ENCODE measurements at regions not wholly inside any gene's neighbourhood (a gene's known extent, or its start where the extent isn't known, plus 50 kb on each side); places are given as distances from the start of the nearest gene placed in this dataset.
"Not testable (repeated sequence)": the region's sequence is repeated elsewhere in the genome, so short reads cannot be mapped to it uniquely, and the experiment has no call there.

DNA sequence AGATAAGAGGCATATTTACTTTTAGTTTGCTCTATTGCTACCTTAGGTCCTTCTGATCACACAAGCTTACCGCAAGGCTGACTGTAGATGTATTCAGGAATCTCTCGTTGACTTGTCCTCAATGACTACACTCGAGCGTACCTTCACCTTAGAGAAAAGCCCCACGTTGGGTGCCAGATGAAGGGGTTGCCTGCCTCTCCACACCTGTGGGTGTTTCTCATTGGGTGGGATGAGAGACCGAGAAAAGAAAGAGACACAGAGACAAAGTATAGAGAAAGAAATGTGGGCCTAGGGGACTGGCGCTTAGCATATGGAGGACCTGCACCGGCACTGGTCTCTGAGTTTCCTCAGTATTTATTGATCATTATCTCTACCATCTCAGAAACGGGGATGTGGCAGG is 51.8 kb downstream of the ASCL4 start:
- DNase-seq = no peak

DNA sequence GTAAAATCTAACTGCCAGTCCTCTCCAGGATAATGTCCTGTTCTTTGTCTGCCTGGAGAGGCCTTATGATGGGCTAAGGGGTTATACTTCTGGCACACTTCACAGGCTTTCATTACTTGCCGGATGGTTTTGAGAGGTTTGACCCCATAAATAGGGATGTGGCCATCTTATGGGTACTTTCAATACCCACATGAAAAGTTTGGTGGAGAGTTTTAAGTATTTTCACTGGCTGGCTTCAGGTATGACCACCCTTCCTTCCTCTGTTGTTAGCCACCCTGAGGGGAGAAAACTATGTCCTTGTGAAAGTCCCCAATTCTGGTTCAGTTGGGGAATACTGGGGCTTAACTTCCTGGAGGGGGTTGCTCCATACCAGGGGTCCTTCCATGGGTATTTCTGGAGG is 54.8 kb downstream of the ASCL4 start:
- DNase-seq = no peak

DNA sequence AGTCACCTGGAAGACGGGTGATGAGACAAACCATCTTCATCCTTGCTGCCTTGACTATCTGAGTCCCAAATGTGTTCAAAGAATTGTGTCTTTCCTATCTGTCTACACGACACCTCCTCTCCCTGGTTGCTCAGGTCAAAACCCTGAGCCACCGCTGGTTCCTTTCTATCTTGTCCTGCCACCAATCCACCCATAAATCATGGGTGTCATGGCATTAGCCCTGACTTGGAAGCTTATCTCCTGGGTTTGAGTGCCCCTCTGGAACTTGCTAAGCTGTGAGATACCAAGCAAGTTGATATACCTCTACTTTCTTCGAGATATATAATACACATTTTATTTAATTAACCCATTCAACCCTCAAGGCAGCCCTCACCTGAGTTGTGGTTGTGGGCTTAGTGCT is 57.9 kb downstream of the ASCL4 start:
- no peak for DNase-seq

DNA sequence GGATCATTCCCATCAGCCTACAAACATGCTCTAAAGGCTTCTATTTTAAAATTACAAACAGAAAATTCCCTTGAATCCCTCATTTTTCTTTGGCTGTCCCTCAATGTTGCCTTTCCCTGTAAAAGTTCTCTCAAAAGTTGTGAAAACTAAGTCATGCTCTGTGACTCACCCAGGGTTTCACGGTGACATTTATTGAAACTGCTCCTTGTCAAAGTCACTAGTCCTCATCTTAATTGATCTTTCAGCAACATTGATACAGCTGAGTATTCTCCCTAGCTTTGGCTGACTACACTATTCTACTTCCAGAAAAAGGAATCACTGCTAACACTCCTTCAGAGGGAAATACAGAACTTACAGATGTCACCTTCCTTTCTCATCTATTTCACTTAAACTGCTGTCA is 65.7 kb downstream of the ASCL4 start:
- no peak for DNase-seq

DNA sequence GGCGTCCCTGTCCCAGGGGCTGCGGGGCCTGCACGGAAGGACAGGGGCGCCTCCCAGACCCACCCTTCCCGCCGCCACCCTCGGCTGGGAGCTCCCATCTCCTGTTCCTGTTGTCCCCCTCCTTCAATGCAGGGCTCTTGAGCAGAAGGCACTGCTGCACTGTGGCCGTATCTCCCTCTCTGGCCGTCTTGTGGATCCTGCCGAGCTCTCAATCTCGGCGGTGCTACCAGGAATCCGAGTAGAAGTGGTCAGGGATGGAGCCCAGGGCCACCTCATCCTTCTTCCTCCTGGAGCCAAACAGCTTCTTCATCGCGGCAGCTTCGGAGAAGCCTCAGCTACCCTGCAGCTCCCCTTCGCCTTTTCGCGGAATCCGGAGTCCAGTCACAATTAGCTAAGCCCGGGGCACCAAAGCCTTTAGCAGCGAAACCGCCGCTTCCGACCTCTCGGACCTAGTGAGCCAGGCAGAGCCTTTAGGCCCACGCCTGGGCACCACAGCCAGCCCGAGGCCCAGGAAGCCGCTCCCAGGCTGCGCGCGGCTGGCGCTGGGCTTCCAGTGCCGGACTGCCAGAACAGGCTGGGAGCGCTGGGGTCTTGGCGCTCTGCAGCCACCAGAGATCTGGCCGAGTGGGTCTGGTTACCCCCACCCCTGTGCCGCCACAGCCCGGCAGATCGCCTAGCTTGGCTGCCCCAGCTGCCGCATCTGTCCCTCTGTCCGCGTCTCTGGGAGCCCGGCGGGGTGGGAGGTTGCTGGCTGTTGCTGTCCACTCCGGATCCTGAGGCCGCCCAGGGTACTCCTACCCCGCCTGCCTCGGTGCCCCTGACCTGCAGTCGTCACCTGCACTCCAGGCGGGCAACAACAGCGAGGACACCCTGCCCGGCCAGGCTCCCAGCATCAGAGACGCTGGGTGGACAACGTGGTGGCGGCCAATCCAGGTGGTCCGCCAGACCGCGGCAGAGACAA is 69.1 kb downstream of the ASCL4 start:
- DNase-seq = no peak

DNA sequence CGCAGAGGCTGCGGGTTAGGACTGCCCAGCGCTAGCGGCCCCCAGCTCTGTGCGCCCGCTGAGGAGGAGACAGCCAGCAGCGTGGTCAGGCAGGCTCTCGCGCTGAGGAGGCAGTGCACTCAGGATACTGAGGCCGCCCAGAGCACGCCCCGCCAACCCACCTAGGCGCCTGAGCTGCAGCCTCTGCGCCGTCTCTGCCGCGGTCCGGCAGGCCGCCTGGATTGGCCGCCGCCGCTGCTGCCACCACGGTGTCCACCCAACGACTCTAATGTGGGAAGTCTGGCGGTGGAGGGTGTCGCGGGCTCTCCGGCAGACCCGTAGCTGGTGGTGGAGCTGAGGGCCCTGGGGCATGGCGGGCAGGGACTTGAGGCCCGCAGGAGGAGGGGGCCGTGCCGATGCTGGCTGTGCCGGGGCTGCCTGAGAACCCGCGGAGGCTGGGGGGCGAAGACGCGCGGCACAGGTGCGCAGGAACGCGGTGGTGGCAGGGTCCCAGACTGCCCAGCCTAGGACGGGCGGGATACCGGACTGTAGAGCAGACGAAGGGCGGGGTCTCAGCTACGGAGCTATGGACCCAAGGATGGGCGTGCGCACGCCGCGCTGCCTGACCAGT is 69.9 kb downstream of the ASCL4 start:
- DNase-seq = no peak

DNA sequence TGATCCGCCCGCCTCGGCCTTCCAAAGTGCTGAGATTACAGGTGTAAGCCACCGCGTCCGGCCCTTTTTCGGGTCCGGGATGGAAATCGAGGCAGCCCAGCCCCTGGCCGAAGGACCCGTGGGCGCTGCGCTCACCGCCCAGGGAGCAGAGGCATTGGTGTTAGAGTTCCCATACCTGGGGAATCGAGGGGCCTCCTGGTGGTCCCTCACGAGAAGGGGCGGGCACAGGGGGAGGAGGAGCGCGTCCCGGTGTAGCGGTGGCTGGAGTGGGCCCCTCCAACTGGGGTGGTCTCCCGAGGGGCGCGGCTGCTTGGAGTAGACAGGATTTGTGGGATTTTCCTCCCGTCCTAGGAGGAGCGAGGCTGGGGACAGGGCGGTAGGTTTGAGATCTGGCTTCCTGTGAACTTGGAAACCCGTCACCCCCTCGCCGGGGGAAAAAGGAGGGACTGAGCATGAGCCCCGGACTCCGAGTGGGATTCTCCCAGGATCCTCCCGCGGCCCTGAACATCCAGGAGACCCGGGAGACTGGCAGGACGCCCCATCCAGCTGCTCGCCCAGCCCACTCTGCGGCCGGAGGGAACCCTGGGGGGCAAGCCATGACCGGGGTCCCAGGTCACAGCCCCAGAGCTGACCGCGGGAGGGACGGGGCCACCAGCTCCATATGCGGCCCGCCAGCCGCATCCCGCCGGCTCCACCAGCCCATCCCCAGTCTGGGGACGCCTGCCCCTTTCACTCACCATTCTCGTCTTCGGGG is 70.9 kb downstream of the ASCL4 start:
- DNase-seq = no peak

DNA sequence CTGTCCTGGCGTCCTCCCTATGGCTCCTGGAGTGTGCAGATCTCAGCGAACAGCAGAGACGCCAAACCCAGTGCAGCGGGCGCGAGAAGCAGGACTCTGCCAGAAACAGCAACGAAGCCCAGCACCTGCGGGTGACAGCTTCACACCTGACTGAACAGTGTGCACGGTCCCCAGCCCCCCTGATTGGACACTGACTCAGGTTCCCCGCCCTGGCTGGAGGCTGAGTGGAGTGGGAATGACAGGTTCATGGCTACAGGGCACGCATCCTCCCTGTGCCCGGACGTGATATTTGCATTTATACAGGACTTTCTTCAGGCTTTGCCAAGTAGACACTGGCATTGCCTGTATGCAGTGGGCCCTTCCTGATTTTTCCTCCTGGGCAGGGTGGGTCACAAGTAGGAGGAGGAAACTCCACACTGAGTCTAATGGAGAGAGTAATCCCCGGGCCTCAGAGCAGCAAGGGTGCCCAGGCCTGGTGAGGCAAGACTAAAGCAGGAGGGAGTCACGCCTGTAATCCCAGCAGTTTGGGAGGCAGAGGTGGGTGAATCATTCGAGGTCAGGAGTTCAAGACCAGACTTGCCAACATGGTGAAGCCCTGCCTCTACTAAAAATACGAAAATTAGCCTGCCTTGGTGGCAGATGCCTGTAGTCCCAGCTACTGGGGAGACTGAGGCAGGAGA is 71.6 kb downstream of the ASCL4 start:
- DNase-seq = no peak

DNA sequence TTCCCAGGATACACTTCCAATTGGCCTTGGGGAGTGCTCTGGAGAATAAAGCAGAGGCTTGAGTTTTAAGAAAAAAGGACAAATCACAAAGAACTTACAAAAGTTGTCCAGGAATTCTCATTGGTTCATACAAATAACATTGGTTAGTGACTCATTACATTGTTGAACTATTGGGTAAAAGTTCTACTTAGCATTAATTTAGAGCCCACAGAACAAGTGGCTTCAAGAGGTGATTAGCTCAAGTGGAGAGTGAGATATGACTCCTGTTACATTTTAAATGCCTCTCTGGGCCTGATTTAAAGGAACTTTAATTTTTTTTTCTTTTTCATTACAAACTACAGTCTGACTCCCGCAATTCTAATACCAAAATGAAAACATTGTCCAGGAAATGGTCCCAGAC is 72.9 kb downstream of the ASCL4 start:
- no peak for DNase-seq

DNA sequence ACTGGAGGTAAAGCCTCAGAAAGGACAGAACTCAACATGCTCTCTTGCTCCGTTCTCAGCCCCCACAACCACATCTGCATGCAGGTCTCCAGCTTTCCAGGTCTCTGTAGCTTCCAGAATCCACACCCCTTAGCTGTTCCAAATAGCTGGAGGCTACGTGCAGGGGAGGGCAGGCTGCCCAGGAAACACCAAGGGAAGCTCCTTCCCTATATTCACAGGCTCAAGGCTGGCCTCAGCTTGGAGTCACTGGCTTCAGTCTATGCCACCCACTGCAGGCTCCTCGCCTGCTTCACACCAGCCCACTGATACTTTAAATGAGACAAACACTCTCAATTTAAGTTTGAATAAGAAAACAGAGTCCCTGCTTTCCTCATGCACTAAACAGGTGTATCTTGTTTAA is 73.3 kb downstream of the ASCL4 start:
- DNase-seq = no peak

DNA sequence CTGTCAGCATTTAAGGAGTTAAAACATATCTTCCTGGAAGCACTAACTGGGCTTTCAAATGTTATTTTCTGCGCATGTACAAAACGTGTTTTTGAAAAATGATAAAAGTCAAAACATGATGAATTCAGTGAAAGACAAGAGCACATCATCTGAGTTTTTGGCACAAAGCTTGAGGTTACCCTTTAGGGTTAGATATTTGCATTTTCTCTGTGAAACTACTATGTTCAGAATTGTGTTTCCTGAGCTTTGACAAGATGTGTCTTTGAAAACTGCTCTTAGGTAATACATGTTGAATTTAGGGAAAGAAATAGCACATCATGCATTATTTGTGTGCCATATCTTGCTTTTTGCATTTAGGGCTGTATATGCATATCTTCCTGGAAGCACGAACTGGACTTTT is 79.0 kb downstream of the ASCL4 start:
- no peak for DNase-seq

DNA sequence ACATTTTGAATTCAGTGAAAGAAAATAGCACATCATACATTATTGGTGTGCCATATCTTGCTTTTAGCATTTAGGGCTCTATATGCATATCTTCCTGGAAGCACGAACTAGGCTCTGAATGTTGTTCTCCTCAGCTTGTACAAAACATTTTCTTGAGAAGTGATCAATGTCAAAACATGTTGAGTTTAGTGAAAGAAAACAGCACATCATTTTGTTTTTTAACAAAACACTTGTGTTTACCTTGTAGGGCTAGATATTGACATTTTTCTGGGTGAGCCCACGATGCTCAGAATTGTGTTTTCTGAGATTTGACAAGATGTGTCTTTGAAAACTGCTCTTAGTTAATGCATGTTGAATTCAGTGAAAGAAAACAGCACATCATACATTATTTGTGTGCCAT is 81.0 kb downstream of the ASCL4 start:
- DNase-seq = no peak

DNA sequence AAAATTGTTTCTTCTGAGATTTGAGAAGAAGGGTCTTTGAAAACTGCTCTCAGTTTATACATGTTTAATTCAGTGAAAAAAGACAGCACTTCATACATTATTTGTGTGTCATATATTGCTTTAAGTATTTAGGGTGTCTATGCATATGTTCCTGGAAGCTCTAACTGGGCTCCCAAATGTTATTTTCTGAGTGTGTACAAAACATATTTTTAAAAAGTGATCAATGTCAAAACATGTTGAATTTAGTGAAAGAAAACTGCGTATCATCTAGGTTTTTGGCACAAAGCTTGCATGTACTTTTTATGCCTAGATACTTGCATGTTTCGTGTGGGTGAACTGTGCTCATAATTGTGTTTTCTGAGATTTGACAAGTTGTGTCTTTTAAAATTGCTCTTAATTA is 81.6 kb downstream of the ASCL4 start:
- DNase-seq = no peak

DNA sequence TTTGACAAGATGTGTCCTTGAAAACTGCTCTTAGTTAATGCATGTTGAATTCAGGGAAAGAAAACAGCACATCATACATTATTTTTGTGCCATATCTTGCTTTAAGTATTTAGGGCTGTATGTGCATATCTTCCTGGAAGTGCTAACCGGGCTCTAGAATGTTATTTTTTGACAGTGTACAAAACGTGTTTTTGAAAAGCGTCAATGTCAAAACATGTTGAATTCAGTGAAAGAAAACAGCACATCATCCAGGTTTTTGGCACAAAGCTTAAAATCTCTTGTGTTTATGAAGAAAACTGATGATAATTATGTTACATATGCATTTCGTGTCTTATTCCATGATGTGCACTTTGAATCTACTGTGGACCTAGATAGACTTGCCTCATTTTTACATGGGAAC is 82.7 kb downstream of the ASCL4 start:
- DNase-seq = no peak

DNA sequence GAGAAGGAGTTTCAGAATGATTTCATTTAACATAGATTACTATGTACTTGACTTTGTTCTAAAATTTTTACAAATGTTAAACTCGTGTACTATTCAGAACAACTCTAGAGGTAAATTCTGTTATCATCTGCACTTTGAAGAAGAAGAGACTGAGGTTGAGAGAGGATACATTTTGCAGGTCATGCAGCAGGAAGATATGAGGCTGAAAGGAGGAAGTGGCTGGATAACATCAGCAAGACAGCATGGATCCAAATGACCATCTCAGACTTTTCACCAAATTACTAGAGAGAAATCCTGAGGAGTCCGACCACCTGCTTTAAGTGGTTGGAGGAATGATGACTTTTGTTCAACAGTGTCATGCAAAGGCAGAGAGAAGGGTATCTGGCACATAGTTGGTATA is 84.9 kb downstream of the ASCL4 start:
- DNase-seq = no peak

DNA sequence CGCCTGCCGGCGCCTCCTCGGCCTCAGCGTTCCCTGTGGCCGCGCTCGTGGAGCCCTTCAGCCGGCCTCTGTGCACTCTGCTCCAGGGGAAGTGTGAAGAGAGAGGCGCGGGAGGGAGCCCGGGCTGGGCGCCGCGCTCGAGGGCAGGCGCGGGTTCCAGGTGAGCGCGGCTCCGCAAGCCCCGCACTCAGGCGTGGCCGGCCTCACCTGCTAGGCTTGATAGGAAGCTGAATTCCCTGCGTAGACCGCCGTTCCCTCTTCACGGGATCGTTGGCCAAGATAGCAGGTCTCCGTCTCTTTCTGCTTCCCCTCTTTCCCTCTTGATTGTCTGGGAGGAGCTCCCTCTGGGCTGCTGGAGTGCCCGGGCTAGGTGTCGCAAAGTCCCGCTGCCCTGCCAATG is 89.7 kb downstream of the ASCL4 start:
- no peak for DNase-seq

DNA sequence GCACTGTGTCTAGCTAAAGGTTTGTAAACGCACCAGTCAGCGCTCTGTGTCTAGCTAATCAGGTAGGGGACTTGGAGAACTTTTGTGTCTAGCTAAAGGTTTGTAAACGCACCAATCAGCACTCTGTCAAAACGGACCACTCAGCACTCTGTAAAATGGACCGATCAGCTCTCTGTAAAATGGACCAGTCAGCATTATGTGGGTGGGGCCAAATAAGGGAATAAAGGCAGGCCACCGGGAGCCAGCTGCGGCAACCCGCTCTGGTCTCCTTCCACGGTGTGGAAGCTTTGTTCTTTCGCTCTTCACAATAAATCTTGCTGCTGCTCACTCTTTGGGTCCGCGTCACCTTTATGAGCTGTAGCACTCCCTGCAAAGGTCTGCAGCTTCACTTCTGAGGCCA is 90.2 kb downstream of the ASCL4 start:
- DNase-seq = not testable (repeated sequence)

DNA sequence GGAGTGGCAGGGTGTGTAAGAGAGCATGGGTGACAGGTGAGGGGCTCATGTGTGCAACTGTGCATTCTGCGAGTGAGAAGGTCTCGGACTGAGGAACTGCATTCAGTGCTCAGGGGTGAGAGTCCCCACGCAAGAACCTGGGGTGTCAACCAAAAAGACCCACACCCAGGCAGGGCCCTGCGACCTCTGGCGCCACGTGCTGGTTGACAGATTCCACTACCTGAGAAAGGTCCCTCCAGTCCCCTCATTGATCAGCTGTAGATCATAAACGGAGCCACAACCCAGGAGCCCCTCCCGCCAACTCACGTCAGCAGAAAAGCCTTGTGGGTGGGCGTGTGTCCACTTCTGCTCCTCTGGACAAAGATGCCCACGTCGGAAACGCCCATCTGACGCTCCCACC is 98.7 kb downstream of the ASCL4 start:
- DNase-seq = no peak

DNA sequence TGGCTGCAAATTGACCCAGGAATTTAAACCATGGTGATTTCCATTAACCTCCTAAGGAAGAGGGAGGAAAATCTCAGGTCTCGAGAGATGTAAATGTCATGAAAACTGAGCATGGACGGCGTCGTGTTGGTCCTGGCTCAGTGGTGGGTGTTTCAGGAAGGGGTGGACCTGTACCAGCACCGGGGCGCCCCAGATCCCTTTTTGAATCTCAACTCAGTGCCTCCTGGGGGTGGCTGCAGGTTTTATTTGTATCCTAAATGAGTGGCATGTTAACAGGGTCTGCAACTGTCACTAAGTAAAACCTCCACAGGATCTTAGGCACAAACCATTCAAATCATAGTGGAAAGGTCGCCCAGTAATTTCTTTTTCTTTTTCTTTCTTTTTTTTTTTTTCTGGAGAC is 101.3 kb downstream of the ASCL4 start:
- no peak for DNase-seq

DNA sequence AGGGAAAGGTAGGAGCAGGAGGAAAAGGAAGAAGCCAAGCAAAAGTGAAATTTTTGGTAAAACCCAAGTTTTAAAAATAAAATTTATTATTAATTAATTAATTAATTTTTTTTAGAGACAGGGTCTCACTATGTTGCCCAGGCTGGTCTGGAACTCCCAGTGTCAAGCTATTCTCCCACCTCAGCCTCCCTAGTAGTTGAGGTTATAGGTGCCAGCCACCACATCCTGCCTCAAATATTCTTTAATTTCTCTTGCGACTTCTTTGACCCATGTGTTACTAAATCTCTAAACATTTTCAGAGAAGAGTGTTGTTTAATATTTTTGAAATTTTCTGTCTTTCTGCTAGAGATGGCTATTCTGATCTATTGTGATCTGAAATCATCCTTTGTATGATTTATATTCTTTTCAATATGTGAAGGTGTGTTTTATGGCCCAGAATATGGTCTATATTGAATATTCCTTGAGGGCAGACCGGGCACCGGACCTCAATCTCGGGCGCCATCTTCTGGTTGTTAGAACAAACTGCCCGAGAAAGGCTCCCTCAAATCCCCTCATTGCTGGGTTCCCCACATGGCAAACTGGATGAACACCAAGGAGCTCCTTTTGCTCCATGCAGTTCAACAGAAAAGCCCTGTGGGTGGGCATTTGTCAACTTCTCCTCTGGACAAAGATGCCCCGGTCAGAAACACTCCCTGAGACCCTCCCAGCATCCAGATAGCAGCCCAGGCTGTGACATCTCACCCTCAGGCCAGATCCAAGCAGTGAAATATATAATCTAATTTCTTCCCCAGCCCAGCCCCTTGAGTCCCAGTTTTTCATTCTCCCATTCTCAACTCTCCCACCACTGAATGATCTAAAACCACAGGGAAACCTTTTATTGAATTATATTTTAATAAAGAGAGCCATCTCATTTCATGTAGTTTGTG is 110.5 kb downstream of the ASCL4 start:
- DNase-seq = peak; percentile 3 to 5

DNA sequence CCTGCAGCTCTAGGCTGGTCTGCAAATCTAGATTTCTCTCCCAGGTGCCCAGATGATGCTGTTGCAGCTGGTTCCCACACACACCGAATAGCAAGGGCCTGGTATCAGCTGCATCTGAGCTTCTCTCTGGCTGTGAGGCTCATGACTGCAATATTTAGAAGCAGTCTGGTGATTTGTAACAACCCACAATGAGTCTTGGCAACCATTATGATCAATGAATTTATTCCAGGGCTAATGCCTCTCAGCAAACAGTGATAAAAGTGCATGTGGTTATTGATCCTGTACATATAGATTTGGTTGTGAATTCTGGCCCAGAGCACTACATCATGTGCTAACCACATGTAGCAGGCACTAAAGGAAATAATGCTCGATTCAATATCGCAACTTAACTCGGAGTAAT is 114.3 kb downstream of the ASCL4 start:
- DNase-seq = no peak

DNA sequence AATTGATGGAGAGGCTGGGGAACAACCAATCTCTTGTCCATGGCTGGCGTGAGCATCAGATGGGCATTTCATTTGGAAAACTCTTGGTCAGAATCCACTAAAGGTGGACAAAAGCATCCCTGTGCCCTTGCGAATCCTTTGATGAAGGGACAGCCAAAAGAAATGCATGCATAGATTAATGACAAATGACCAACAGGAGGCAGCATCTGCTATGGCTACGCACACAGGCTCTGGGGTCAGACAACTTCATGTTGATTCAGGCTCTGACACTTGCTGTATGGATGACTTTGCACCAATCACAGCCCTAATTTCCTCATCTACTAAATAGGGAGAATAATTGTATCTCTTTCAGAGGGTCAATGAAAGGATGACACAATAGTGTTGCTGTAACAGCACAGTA is 117.5 kb downstream of the ASCL4 start:
- no peak for DNase-seq
